SK-MEL-5 (cell line): ENCODE measurements at regions not wholly inside any gene's neighbourhood (a gene's known extent, or its start where the extent isn't known, plus 50 kb on each side); places are given as distances from the start of the nearest gene placed in this dataset.

ENCODE experiments used
- DNase-seq: peaks from one replicate; pipeline ENCODE4 v3.0.0-alpha.2; 2016; ENCODE audit warnings: low read depth, low spot score
- in situ Hi-C: cut with HindIII; loops from 2 replicates; pipeline ENCODE4 v1.10.0; 2016; ENCODE audit warnings: low sequenced_read_pairs, high pct_unique_total_duplicates, low pct_unique_long_range_greater_than_20kb
- small RNA-seq, 2 experiments: library from RNA; depleted of rRNA; stranded (forward); fragments of <200 nt; gene quantifications; one replicate each; pipeline ENCODE3, GENCODE V24; 2014

DNA sequence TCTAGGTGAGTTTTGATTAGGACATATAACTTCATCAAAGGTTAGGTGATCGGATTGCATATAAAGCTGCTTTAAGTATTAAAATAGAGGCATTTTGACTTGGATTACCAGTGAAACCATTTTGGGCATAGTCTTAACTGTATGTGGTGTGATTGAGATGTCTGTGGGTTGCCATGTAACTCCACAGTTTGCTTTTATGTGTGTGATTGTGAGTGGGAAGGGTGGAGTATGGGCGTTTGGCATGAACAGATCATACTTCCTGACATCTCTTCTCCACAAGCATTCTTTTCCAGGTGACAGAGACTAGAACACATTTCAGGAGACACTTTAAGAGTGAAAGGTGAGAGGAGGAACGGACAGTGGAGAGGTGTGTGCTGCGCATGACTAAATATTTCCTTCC, 136.1 kb downstream of the CEP135 start:
- in situ Hi-C loops: no loop called here
- DNase-seq: no peak

Small RNA genes lying in the stretch of these regions (small RNA-seq; reads per million reads assigned to genes)
- gene RNA5SP161: 0 reads per million in 2 experiments
